CD14-positive monocyte (primary cell): ENCODE measurements at regions not wholly inside any gene's neighbourhood (a gene's known extent, or its start where the extent isn't known, plus 50 kb on each side); places are given as distances from the start of the nearest gene placed in this dataset.

Experiments
- DNase-seq, 3 donors: peaks; one replicate each; pipeline ENCODE4 v3.0.0-alpha.2; 2011 to 2022
- H2AFZ ChIP-seq: 2 replicates; pipeline ENCODE4 v1.6.0; 2012; ENCODE audit warnings: mild to moderate bottlenecking, low read depth, low read length, inconsistent platforms; ENCODE audit not compliant: insufficient read depth, poor library complexity, severe bottlenecking
- H3K27ac ChIP-seq, 2 donors: 1 replicate in 1 of 2; 2 replicates in 1 of 2; pipeline ENCODE4 v1.5.1; 2012 to 2013; ENCODE audit warnings: low read length in 2 of 2, control low read depth in 1 of 2, inconsistent platforms in 1 of 2, low read depth in 1 of 2, mild to moderate bottlenecking in 1 of 2
- H3K27me3 ChIP-seq, 2 donors: one replicate each; pipeline versions ENCODE4 v1.6.0 to v1.6.1; 2011 to 2013; ENCODE audit warnings: low read length in 2 of 2; ENCODE audit not compliant: control insufficient read depth in 2 of 2, insufficient read depth in 2 of 2
- H3K36me3 ChIP-seq, 2 donors: replicated peaks in 1 of 2; 1 replicate in 1 of 2; 2 replicates in 1 of 2; pipeline versions ENCODE4 v1.5.1 to v1.6.1; 2012 to 2013; ENCODE audit warnings: low read length in 2 of 2, control low read depth in 1 of 2, inconsistent platforms in 1 of 2, mild to moderate bottlenecking in 1 of 2; ENCODE audit not compliant: insufficient read depth in 2 of 2, control insufficient read depth in 1 of 2
- H3K4me1 ChIP-seq, 2 donors: 1 replicate in 1 of 2; 2 replicates in 1 of 2; pipeline versions ENCODE4 v1.5.1 to v1.6.1; 2012 to 2013; ENCODE audit warnings: low read length in 2 of 2, control low read depth in 1 of 2, inconsistent platforms in 1 of 2, mild to moderate bottlenecking in 1 of 2, moderate library complexity in 1 of 2; ENCODE audit not compliant: insufficient read depth in 2 of 2, control insufficient read depth in 1 of 2
- H3K4me2 ChIP-seq: replicated peaks from 2 replicates; pipeline ENCODE3; 2012; ENCODE audit warnings: low read length, moderate library complexity, mild to moderate bottlenecking; ENCODE audit not compliant: poor library complexity, severe bottlenecking; ENCODE audit errors: extremely low read depth
- H3K4me3 ChIP-seq, 3 experiments: fragments of 200-600 bp in 1 of 3; sonication (generic) in 1 of 3; replicated peaks in 1 of 3; 1 replicate in 2 of 3; 2 replicates in 1 of 3; pipeline ENCODE4 v1.5.1; 2011 to 2013; ENCODE audit warnings: low read length in 3 of 3, mild to moderate bottlenecking in 3 of 3, control low read depth in 2 of 3, low read depth in 2 of 3, inconsistent platforms in 1 of 3, moderate library complexity in 1 of 3
- H3K79me2 ChIP-seq: 2 replicates; pipeline ENCODE4 v1.6.0; 2012; ENCODE audit warnings: mild to moderate bottlenecking, control low read depth, inconsistent platforms, low read length, moderate library complexity; ENCODE audit not compliant: insufficient read depth
- H3K9ac ChIP-seq: 2 replicates; pipeline ENCODE4 v1.6.0; 2017; ENCODE audit warnings: low read length, mild to moderate bottlenecking; ENCODE audit not compliant: insufficient read depth, poor library complexity, severe bottlenecking
- H3K9me3 ChIP-seq, 2 donors: replicated peaks in 1 of 2; 1 replicate in 1 of 2; 2 replicates in 1 of 2; pipeline versions ENCODE4 v1.5.1 to v1.6.1; 2012 to 2013; ENCODE audit warnings: low read length in 2 of 2, control low read depth in 1 of 2; ENCODE audit not compliant: control insufficient read depth in 1 of 2, insufficient read depth in 1 of 2
- H4K20me1 ChIP-seq: 2 replicates; pipeline ENCODE4 v1.6.0; 2012; ENCODE audit warnings: mild to moderate bottlenecking, low read length, control low read depth, moderate library complexity; ENCODE audit not compliant: insufficient read depth
- H3K27ac Mint-ChIP-seq, 7 donors: one replicate each; pipeline ENCODE4 v1.8.0; 2020; ENCODE audit warnings: mild to moderate bottlenecking in 7 of 7, mixed read lengths in 7 of 7, moderate library complexity in 6 of 7, inconsistent platforms in 2 of 7
- H3K27me3 Mint-ChIP-seq, 3 donors: one replicate each; pipeline ENCODE4 v1.8.0; 2021 to 2022; ENCODE audit warnings: low read depth in 3 of 3, mild to moderate bottlenecking in 3 of 3, mixed read lengths in 3 of 3, moderate library complexity in 3 of 3, inconsistent platforms in 1 of 3
- H3K36me3 Mint-ChIP-seq, 2 donors: one replicate each; pipeline ENCODE4 v1.8.0; 2020; ENCODE audit warnings: mixed read lengths in 2 of 2, inconsistent platforms in 1 of 2, mild to moderate bottlenecking in 1 of 2
- H3K4me1 Mint-ChIP-seq: one replicate; pipeline ENCODE4 v1.8.0; 2020; ENCODE audit warnings: mild to moderate bottlenecking, mixed read lengths
- H3K4me3 Mint-ChIP-seq, 2 donors: one replicate each; pipeline ENCODE4 v1.8.0; 2020; ENCODE audit warnings: mild to moderate bottlenecking in 2 of 2, mixed read lengths in 2 of 2, moderate library complexity in 1 of 2
- H3K9me3 Mint-ChIP-seq, 7 donors: one replicate each; pipeline ENCODE4 v1.8.0; 2020 to 2022; ENCODE audit warnings: mixed read lengths in 7 of 7, mild to moderate bottlenecking in 6 of 7, moderate library complexity in 6 of 7, inconsistent platforms in 2 of 7
- WGBS: methylation state at CpG from one replicate; pipeline ENCODE4 v1.1.5; 2013; ENCODE audit warnings: missing lambda C conversion rate; ENCODE audit not compliant: insufficient coverage; 5-methylcytosine and 5-hydroxymethylcytosine counted together
- intact Hi-C, 2 donors: fragments of 100-400 bp; cut with micrococcal nuclease; formaldehyde crosslinking; loops; one replicate each; pipeline versions ENCODE4 v1.15.0 to v1.15.1; 2023
- TF ChIP-seq, protein P1 (sequence below): fragments of 200-600 bp; IDR thresholded peaks from one replicate; pipeline ENCODE4 v1.8.0; 2022; ENCODE audit warnings: antibody characterized with exemption, mild to moderate bottlenecking

DNA sequence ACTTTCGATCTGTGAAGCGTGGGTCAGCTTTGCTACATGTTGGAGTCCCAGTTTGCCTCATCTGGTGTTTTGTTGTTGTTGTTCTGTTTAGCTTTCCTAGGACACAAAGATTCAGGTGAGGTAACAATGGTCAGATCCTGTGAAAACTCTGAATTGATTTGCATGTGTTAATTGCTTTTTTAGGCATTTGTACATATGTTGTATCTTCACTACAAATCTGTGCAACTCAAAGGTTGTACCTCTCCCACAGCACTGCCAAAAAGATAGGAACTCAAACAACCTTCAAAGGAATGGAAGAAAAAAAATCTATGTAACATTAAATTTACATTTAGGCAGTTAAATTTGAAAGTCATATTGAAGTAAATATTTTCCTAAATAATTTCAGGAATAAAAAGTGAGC, 518.5 kb upstream of the TENM4 start:
- intact Hi-C loops: no loop called here
- WGBS: 92% methylated on average over 2 of the region's 2 CpGs
- no peak overlapping the region for H3K4me3 ChIP-seq
- H3K27ac ChIP-seq: no peak overlapping the region
- H3K36me3 ChIP-seq: no peaks in the 10 kb centered on the region
- no peak for DNase-seq
- H3K9me3 ChIP-seq: peaks cover 9% of the 10 kb centered on the region in 2 donors
- Mint-ChIP-seq H3K36me3 (no peaks in the 10 kb centered on the region), H3K9me3 (peaks cover 0 to 13% (median 8%) of the 10 kb centered on the region in 7 donors), H3K4me3 (no peak overlapping the region), H3K4me1 (no peaks in the 10 kb centered on the region), H3K27me3 (no peaks in the 10 kb centered on the region), H3K27ac (no peak overlapping the region)
- H4K20me1 ChIP-seq: no peaks in the 10 kb centered on the region
- no peak overlapping the region for H3K4me2 ChIP-seq
- no peaks in the 10 kb centered on the region for H3K4me1 ChIP-seq
- H2AFZ ChIP-seq: no peak overlapping the region
- H3K9ac ChIP-seq: no peak overlapping the region
- no peaks in the 10 kb centered on the region for H3K27me3 ChIP-seq
- TF ChIP-seq, protein P1, sequence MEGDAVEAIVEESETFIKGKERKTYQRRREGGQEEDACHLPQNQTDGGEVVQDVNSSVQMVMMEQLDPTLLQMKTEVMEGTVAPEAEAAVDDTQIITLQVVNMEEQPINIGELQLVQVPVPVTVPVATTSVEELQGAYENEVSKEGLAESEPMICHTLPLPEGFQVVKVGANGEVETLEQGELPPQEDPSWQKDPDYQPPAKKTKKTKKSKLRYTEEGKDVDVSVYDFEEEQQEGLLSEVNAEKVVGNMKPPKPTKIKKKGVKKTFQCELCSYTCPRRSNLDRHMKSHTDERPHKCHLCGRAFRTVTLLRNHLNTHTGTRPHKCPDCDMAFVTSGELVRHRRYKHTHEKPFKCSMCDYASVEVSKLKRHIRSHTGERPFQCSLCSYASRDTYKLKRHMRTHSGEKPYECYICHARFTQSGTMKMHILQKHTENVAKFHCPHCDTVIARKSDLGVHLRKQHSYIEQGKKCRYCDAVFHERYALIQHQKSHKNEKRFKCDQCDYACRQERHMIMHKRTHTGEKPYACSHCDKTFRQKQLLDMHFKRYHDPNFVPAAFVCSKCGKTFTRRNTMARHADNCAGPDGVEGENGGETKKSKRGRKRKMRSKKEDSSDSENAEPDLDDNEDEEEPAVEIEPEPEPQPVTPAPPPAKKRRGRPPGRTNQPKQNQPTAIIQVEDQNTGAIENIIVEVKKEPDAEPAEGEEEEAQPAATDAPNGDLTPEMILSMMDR: no peak
- H3K79me2 ChIP-seq: no peaks in the 10 kb centered on the region

DNA sequence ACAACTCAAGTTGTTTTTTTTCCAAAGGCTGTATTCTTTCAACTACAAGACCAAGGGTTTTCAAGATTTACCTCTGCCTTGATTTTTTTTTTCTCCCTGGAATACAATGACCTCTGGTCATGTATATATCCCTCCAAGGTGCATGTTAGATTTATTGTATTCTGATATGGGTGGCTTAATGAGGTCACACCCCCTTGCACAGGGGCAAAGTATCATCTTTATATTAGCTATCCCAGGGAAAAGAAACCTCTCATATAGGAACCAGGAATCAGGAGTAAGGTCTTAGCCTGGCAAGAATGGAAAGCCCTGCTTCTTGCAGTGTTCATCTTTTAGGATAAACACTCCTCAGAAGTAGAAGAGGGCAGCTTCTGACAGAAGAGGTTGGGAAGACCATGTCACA, 516.9 kb upstream of the TENM4 start:
- no peaks in the 10 kb centered on the region for H3K27me3 ChIP-seq
- TF ChIP-seq, protein P1: no peak
- no peak overlapping the region for H3K4me3 Mint-ChIP-seq

More for the DNA sequence above, 516.9 kb upstream of the TENM4 start:
- Histone ChIP-seq H3K9me3 (peaks cover 9% of the 10 kb centered on the region in 2 donors), H3K9ac (no peak overlapping the region), H3K4me2 (no peak overlapping the region), H3K79me2 (no peaks in the 10 kb centered on the region), H2AFZ (no peak overlapping the region), H3K4me3 (no peak overlapping the region), H3K36me3 (no peaks in the 10 kb centered on the region), H3K27ac (no peak overlapping the region), H3K4me1 (no peaks in the 10 kb centered on the region), H4K20me1 (no peaks in the 10 kb centered on the region)
- no peak for DNase-seq
- no peak overlapping the region for H3K27ac Mint-ChIP-seq
- H3K4me1 Mint-ChIP-seq: no peaks in the 10 kb centered on the region
- H3K36me3 Mint-ChIP-seq: no peaks in the 10 kb centered on the region
- H3K9me3 Mint-ChIP-seq: peaks cover 0 to 13% (median 7%) of the 10 kb centered on the region in 7 donors
- intact Hi-C loops: no loop called here
- H3K27me3 Mint-ChIP-seq: no peaks in the 10 kb centered on the region
